GM10266 (cell line): ENCODE measurements at regions not wholly inside any gene's neighbourhood (a gene's known extent, or its start where the extent isn't known, plus 50 kb on each side); places are given as distances from the start of the nearest gene placed in this dataset.

Experiments
- DNase-seq: peaks from one replicate; pipeline ENCODE4 v3.0.0; 2012; ENCODE audit errors: extremely low spot score
- TF ChIP-seq, protein P1 (sequence below): IDR thresholded peaks from 2 replicates; pipeline ENCODE4 v1.5.1; 2012; ENCODE audit warnings: mild to moderate bottlenecking, low read depth; ENCODE audit not compliant: control insufficient read depth, insufficient read depth; ENCODE audit errors: missing control alignments

DNA sequence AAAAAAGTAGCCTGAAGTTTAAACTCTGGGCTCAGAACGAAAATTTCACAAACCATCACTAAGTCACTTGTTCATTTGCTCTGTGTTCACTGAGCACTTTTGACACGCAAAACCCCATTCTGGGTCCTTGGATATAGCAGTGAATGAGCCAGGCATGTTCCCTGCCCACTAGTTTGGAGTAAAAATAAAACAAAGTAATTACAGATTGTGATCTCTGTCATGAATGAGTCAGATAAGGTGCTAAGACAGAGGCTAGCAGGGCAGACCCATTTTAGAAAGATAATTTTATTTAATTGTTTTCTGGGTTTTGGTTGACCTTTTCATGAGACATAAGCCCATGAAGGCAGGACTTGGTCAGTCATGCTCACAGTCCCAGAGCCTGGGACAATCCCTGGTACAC is 84.1 kb upstream of the ARHGEF3 start:
- TF ChIP-seq, protein P1, sequence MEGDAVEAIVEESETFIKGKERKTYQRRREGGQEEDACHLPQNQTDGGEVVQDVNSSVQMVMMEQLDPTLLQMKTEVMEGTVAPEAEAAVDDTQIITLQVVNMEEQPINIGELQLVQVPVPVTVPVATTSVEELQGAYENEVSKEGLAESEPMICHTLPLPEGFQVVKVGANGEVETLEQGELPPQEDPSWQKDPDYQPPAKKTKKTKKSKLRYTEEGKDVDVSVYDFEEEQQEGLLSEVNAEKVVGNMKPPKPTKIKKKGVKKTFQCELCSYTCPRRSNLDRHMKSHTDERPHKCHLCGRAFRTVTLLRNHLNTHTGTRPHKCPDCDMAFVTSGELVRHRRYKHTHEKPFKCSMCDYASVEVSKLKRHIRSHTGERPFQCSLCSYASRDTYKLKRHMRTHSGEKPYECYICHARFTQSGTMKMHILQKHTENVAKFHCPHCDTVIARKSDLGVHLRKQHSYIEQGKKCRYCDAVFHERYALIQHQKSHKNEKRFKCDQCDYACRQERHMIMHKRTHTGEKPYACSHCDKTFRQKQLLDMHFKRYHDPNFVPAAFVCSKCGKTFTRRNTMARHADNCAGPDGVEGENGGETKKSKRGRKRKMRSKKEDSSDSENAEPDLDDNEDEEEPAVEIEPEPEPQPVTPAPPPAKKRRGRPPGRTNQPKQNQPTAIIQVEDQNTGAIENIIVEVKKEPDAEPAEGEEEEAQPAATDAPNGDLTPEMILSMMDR, result no peak

DNA sequence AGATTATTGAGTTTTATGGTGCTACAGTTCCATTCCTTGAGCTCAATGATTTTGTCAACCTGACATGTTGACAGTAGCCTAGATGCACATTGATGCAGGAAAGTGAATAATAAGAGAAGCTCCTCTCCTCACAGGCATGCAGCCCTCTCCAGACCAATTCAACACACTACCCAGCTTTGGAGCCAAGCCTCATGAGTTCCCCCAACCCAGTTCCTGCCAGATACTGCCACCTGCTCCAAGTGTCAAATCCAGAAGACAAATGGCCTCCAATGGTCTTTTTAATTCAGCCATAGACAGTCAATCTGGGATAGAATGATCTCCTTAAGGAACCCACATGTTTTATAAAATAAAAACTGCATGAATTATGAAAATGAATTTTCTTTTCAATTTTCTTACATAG is 83.7 kb upstream of the ARHGEF3 start:
- DNase-seq, result no peak
- TF ChIP-seq, protein P1, result no peak

More for the DNA sequence above, 84.1 kb upstream of the ARHGEF3 start:
- no peak for DNase-seq

GRCh38 chr3:56884387-56884786 is 82.6 kb upstream of the ARHGEF3 start:
- TF ChIP-seq, protein P1, result no peak
- no peak for DNase-seq

DNA sequence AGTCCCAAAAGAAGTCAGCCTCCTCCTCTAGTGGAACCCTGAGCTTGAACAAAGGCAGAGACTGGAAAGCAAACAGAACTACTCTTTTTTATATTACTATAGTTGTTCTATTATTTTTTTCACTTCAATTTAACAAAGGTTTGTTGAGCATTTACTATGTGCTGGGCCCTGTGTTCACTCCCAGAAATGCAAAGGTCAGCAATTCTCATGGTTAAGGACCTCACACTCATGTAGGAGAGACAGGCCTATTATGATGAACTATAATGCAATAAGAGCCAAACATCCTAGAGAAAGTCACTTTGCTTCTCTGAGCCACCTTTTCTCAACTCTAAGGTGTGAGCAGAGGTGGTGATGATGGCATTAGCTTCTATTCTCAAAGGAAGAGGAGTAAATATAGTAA is 82.1 kb upstream of the ARHGEF3 start:
- DNase-seq, result no peak
- TF ChIP-seq, protein P1, result no peak

DNA sequence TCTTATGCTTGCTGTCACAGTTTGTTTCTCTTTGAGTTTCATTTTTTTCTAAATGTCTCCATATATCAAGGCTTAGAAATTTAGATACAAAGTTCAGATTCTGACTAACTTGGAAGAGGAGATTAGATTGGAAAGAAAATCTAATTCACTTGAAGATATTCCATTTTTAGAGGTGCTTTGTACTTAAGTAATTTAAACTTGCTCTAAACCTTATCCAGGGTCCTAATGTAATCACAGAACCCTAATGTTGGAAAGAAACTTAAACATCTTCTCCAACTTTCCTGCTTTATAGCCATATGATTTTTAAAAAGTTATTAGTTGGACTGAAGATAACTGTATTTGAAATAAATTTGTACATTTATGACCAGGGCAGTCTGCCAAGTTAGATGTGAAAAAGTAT is 81.1 kb upstream of the ARHGEF3 start:
- TF ChIP-seq, protein P1, result no peak
- no peak for DNase-seq

DNA sequence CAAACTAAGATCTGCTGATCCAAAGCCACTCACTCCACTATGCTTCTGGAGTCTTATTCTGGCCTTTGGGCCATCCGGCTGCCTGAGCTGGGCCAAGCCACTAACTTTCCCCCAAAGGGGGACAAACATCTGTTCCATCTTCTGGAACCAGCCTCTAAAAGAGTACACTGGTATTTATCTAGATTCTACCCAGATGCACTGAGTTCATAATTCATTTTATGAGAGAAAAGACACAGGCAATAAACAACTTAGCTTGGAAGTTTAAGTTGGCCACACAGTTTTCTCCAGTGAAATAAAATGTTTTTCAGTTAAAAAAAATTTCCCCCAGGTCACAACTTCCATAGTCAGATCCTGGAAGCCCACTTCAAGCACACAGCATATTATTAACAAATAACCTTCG is 80.1 kb upstream of the ARHGEF3 start:
- DNase-seq, result no peak
- TF ChIP-seq, protein P1, result no peak

DNA sequence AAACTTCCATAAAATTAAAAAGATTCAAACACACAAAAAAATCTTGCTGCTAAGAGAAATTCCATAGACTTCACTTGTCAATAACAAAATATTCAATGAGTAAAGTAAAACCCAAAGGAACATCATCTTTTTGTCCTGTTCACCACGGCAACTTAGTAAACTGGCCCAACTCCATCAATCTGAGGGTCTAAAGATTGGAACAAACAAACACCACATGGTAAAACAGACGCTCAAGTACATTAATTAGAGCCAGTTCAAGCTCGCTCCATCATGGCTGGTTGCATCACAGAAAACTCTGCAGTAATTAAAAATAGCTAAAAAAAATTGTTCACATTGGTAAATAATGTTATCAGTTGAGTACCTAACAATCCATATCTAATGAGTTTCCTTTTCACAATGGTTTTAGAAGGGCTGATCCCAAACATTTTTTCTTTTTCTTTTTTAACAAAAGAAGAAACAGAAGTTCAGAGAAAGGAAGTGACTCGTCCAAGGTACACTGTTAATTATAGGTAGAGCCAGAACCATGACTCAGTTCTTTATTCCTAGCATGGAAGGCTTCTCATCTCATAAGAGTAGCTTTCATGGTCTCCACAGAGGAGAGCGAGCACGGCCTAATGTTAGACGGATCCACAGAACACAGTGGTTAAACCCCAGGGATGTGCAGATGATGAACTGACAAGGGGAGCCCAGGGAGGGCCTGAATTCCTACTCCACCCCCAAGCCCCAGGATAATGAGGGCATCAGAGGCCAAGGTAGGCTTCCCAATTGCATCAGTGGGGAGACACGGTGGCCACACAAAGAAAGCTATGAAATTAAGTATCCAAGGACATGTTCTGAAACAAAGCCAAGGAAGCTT is 79.2 kb upstream of the ARHGEF3 start:
- no peak for DNase-seq
- TF ChIP-seq, protein P1, result no peak
